Omental fat pad (tissue), 3 donors: ENCODE measurements at regions not wholly inside any gene's neighbourhood (a gene's known extent, or its start where the extent isn't known, plus 50 kb on each side); places are given as distances from the start of the nearest gene placed in this dataset.

Experiments
- ATAC-seq: fragments of 150-250 bp; one replicate; pipeline ENCODE4 v1.9.1; 2016; ENCODE audit warnings: mild to moderate bottlenecking, moderate library complexity; ENCODE audit not compliant: low FRiP score
- DNase-seq: peaks from one replicate; pipeline ENCODE4 v3.0.0-alpha.2; 2019; ENCODE audit warnings: low spot score
- CTCF ChIP-seq, 3 donors: fragments of 450-650 bp; IDR thresholded peaks; one replicate each; pipeline ENCODE4 v1.5.1; 2016 to 2017; ENCODE audit warnings: antibody characterized with exemption in 3 of 3, mild to moderate bottlenecking in 3 of 3, moderate library complexity in 2 of 3

- no peak for ATAC-seq
- no peak for DNase-seq
- TF ChIP-seq CTCF (IDR thresholded peaks at IDR 0.05): no peak
Measured at GRCh38 chr18:2134364-2134763, 436.9 kb downstream of the METTL4 start.

- DNase-seq (no peak), ATAC-seq (no peak)
- TF ChIP-seq CTCF (IDR thresholded peaks at IDR 0.05): no peak
Measured at GRCh38 chr18:2135309-2135708, 436.0 kb downstream of the METTL4 start.

- no peak for TF ChIP-seq CTCF (IDR thresholded peaks at IDR 0.05)
- no peak for ATAC-seq
- DNase-seq: no peak
Measured at GRCh38 chr18:2138552-2138951, 432.8 kb downstream of the METTL4 start.

- no peak for ATAC-seq
- TF ChIP-seq CTCF (IDR thresholded peaks at IDR 0.05): no peak
- no peak for DNase-seq
Measured at GRCh38 chr18:2139691-2140090, 431.6 kb downstream of the METTL4 start.

- no peak for TF ChIP-seq CTCF (IDR thresholded peaks at IDR 0.05)
- no peak for DNase-seq
- ATAC-seq: no peak
Measured at GRCh38 chr18:2143636-2144035, 427.7 kb downstream of the METTL4 start.

- DNase-seq (no peak), ATAC-seq (no peak)
- no peak for TF ChIP-seq CTCF (IDR thresholded peaks at IDR 0.05)
Measured at GRCh38 chr18:2144811-2145210, 426.5 kb downstream of the METTL4 start.

- no peak for ATAC-seq
Measured at GRCh38 chr18:2146092-2146491, 425.2 kb downstream of the METTL4 start.

More at GRCh38 chr18:2146092-2146491, 425.2 kb downstream of the METTL4 start:
- TF ChIP-seq CTCF (IDR thresholded peaks at IDR 0.05): no peak
- no peak for DNase-seq
